ENCODE measurements at regions not wholly inside any gene's neighbourhood (a gene's known extent, or its start where the extent isn't known, plus 50 kb on each side); places are given as distances from the start of the nearest gene placed in this dataset.
A peak's percentile ranks its signal among the peaks of the same experiment; 100 is the strongest.

DNA sequence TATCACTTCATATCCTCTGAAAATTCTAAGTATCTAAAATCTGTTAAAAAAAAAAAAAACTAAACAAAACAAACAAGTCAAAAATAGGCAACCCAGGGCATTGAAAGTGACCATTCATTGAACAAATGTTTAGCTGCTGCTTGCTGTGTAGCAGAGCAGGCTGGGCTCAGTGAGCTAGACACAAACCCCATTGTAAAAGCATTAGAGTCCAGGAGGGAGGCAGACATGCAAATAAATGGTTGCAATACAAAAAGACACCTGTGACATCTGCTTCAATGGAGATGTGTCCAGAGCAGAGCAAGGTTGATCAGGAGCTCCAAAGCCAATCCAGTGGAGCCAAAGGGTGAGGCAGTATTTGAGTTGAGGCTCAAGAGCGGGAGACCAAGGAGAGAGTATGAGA lies 267.3 kb upstream of the GATB start:
- DNase-seq (ENCODE audit: low spot score), result no peak

DNA sequence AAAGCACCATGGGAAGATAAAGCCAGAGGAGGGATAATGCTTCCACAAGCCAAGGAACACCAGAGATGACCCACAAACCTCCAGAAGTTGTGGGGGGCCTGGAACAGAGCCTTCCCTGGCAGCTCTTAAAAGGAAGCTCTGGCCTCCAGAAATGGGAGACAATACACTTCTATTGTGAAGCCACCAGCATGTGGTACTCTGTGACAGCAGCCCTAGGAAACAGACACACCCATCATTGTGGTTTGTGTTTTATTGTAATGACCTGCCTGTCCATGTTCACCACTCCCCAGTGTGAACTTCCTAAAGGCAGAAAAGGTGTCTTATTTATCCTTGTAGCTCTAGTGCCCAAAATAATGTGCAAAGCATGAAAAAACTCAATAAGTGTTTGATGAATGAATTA lies 264.1 kb upstream of the GATB start:
- no peak for DNase-seq (ENCODE audit: low spot score)

DNA sequence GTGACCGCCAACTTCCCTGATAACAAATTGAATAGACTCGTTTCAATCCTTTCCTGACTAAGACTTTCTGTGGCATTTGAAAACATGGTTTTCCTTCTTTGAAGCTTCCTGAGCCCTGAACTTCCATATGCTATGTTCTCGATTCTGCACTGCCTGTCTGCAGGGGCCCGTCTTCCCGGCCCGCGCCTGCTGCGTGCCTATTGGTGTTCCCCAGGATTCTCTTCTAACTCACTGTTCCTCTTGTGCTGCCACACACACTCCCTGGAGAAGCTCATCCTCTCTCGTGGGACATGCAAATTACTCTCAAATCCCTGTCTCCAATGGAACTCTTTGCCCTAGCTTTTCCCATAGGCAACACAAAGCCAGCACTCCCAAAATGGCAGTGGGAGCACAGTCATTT lies 262.9 kb upstream of the GATB start:
- no peak for DNase-seq (ENCODE audit: low spot score)

DNA sequence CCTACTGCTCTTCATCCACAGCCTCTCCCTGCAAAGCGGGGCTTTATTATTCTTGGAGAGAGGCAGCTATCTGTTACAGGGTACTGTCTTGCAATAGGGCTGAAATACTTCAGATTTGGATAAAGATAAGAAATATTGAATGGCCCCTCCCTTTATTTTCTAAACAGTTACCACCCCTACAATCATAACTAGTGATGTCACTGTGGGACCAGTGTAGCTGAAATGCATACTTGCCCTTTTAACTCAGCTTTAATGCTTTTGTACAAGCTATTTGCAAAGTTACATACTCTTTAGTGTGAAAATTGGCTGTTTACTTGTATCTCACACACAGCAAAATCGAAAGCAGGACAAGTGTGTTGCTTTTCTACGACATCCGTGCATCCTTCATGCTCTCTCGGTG lies 261.7 kb upstream of the GATB start:
- no peak for DNase-seq (ENCODE audit: low spot score)

DNA sequence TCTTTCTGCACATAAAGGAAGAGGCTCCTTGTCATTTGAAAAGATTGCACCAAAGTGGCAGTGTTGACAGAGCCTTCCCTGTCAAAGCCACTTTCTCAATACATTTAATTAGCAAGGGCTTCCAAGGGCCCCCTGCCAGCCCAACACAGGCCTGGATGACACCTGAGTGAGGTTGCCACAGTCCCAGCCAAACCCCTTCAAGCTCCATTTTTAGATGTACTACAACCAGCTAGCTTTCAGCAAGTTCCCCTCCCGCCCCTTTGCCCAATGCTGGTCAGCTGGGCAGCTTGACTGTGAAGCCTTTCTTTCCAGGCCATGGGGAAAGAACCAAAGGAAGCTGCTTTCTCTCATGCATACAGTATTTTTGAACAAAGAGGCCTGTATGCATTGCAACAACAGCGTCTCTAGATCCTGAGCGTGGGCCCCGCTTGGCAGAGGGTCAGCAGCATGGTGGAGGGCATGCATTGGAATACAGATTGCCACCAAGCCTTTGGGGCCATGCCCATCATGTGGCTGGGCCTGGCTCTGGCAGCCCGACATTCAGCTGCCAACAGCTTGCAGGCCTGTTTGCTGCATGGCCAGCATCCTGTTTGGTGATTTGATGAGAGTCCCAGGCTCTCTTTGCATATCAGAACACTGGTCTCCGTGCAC lies 261.1 kb upstream of the GATB start:
- DNase-seq (ENCODE audit: low spot score), result no peak

DNA sequence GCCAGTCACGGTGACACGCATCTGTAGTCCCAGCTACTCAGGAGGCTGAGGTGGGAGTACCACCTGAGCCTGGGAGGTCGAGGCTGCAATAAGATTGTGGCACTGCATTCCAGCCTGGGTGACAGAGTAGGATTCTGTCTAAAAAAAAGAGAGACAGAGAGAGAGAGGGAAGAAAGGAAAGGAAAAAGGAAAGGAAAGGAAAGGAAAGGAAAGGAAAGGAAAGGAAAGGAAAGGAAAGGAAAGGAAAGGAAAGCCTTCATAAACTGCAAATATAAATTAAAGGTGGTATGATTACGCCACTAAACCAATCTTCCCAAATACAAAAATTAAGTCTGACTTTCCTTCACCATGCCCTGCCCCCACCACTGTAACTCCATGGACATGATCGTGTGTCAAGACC lies 259.3 kb upstream of the GATB start:
- DNase-seq (ENCODE audit: low spot score), result no peak

DNA sequence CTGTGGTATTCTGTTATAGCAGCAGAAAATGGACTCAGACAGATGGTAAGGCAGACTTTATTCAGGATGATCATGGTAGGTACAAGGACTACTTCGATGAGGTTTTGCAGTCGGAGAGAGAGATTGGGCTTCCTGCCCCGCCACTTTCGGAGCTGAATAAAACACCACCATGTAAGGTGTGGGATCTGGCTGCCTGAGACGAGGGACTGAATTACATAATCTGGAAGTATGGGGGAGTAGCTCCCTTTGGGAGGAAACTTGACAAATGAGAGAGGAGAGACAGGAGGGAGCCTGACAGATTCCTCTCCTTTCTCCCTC lies 255.5 kb upstream of the GATB start:
- DNase-seq (ENCODE audit: low spot score), result no peak

DNA sequence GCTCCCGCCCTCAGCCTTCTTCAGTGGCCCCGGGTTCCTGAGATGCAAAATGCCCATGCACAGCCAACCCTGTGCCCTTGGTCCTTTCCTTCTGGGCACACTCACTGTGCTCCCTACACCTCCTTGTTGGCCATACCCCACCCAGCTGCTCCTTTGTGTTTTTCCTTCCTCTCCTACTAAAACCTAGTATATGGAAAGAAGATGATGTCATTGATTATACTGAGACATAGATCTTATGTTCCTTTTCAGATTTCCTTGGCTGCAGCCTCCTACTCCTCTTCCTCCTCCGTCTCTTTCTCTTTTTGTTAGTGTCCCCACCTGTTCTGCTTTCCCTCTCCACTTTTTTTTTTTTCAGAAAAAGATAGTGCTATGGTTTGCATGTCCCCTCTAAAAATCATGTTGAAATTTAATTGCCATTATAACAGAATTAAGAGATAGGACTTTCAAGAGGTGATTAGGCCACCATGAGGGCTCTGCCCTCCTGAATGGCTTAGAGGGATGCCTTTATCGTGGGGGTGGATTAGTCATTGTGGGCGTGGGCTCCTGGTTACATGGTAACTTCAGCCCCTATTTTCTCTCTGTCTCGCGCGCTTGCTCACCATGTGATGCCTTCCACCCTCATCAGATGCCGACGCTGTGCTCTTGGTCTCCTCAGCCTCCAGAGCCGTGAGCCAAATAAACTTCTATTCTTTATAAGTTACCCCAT lies 254.9 kb upstream of the GATB start:
- DNase-seq (ENCODE audit: low spot score), result no peak

DNA sequence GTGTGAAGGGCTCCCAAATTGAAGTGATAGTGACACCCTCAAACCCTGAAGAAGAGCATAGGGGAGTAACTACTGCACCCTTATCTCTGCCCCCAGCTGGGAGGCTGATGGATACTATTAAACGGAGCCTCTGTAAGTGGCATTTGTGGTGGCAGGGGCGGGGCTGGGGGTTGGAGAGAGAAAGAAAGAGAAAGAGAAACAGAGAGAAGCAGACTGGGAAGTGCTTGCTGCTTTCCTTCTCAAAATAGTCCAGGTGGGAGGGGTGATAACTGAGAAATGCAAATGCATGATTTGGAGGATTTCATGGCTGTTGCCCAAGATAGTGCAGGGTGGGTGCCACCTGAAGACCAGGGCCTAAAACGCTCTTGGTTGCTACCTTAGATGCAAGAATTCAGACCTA lies 253.5 kb upstream of the GATB start:
- DNase-seq (ENCODE audit: low spot score), result no peak

DNA sequence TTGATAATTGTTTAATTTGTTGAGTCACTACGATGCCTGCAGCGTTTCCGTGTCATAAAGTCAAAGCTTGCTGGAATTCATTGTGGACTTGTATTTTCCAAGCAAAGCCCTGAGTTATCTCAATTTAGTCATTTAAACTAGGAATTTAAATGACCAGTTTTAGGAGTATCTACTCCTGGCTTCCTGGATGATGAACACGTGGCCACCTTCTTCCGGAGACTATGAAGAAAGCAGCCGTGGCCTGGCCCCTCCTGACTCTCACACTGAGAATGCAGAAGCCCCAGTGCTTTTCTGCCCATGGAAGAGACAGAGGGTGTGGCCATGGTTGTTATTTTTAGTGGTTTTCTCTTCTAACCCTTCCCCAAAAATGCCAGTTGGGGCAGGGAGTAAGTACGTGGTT lies 250.7 kb upstream of the GATB start:
- no peak for DNase-seq (ENCODE audit: low spot score)

DNA sequence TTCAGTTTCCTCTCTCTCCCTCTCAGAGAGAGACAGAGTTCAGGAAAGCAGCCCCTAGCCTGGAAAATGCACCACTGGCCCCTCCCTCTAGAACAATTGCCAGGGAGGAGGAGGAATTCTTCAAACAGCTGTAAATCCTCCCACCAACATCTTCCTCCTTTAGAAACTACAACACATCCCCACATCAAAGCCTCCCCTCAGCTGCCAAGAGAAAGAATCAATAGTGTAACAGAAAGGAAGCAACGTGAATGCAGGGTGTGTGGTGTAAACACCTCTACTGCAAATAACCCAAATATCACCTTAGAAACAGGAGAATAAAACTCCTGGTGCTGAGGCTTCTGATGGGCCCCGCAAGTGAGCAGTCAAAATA lies 249.9 kb upstream of the GATB start:
- DNase-seq (ENCODE audit: low spot score), result no peak

DNA sequence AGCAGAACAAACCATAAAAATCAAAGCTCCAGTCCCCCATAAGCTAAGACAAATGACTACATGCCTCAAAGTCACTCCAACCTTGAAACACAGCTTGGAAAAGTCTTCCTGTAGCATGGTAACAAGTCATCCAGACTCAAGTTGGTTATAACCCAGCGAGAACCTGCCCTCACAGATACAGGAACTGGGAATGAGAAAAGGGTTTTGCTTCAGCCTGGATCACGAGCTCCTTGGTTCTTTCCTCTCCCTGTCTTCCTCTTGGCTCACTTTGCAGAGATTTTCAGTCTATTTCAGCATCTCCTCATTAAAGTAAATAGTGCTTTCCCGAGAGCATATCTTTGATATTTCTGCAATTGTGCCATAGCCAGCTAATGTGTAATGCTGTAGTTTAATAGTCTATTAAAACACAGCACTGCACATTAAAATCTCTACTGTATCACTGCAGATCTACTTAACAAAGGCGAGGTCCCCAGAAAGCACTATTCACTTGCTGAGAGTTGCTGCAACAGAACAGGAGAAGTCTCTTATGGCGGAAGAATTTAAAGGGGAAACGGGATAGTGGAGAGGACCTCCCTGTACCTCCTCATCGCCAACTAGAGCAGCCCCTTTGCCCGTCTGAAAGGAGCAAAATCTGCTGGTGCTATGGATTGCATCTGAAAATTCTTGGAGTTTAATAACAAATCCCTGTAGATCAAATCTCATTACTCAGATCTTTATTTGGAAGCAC lies 249.3 kb upstream of the GATB start:
- DNase-seq (ENCODE audit: low spot score), result peak; percentile 61

DNA sequence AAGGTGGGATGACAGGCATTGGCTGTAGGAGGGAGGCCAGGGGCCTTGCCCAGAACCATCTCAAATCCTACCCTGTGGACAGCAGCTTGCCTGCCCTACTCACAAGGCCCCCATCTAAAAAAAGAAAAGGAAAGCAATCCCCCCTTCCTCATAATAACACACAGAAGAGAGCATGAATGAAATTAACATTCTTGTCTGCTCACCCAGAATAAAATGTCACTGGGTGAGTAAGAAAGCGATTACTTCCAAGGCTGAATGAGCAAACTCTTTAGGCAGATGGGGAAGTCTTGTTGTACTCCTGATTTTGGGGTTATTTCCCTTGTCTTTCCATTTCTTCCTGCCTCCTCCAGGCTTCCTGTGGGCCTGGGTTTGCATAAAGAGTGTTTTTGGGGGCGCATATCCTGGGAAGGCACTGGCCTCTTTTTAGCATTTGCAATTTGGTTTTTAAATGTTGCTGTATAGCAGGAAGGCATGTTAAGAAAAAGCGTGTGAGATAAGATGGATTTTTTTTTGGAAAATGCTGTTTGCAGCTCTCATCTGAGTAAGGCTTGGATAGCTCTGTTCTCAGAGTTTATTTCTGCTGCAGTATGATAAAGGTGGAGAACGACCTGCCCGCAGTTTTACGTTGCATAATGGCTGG lies 248.3 kb upstream of the GATB start:
- DNase-seq (ENCODE audit: low spot score), result peak; percentile 8

DNA sequence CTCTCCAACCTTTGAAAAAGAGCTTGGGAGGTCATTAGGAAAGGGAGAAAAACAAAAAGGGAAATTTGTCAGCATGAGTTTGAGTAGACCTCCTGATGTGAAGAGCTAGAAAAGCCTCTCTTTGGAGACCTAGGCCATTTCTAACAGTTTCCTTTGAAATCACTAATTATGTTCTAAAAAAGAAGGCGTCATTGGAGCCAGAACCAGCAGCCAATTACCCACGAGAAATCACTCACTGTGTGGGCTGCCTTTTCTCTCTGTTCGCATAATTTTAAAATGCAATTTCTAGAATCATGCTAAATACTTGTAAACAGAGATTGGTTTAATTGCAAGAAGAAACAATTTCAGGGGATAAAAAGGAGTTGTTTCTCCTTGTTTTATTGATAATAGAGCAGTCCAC lies 246.3 kb upstream of the GATB start:
- no peak for DNase-seq (ENCODE audit: low spot score)

DNA sequence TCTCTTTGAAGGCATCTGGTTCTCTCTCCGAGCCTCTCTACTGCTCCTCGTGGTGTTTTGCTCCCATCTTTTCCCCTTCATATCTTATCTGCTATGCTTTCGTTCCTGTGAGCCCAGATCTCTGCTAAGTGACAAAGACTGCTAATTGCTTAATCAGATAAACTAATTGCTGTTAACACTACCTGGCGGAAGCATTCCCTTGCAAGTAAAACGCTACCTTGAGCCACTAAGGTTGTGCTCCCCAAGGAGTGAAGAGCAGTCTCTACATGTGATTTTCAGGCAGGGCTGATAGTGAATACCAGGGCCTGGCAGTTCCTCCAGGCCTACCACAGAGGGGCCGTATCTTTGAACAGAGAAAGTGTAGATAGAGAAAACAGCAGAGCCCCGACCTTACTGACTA lies 244.0 kb upstream of the GATB start:
- no peak for DNase-seq (ENCODE audit: low spot score)

DNA sequence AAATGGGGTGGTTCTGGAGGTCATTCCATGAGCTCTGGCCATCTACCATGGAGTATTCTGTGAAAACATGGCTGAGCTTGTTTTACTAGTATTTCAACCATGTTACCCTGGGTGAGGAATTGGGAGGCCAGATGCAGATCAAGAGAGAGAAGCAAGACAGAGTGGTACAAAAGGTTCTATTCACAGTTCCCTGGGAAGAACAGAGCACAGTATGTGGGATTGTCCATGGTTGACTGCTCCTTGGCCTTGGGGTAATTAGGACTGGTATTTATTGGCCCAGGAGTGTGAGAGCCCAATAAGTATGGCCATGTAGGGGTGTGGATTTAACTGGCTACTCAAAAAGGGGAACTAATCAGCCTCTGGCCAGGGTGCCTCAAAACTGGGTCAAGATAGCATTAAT lies 239.7 kb upstream of the GATB start:
- DNase-seq (ENCODE audit: low spot score), result no peak

DNA sequence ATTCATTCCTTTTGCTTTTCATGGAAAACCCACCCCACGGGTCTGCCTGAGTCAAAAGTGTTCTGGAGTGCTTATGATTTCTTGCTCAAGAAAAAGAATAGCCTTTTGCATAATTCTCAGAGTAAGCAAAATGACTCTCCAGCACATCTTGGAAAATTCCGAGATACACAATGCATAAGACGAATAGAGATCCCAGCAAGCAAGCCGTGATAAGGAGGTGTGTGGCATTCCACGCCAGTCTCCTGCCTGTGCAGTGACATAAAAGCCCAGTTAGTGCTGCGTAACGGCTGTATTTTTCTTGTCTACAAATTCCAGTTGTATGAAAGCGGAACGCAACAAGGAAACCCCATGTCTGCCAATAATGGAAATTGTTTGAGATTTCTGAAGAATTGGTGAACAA lies 237.9 kb upstream of the GATB start:
- DNase-seq (ENCODE audit: low spot score), result no peak

DNA sequence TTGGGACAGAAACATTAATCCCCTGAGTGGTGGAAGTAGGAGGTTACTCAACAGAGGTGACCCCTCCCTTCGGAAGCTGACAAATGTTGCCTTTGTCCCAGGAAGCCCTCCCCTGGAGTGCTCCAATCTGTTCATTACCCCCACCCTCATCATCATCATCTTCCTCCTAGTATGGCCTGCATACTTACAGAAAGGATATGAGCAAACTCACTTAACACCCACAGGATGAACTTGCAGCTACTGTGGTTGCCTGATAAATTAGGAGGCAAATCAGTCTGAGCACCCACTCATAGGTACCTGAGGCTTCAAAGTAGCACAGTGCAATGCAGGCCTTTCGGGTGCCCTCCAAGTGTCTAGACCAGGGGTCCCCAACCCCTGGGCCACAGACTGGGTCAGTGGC lies 236.7 kb upstream of the GATB start:
- no peak for DNase-seq (ENCODE audit: low spot score)

DNA sequence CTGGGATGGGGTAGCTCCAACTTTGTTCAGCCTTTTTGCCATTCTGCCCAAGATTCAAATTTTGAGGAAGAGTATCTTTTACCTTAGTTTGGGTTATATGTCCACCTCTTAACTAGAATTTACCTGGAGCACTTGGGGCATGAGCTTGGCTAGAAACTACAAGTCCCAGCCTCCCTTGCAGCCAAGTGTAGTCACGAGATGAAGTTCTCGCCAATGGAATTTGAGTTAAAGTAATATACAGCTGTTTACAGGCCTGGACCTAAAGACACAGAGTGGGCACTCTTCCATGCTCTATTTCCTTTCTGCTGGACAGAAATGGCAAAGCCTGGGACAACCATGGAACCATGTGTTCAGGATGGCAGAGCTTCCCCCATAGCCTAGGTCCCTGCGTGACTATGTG lies 233.6 kb upstream of the GATB start:
- no peak for DNase-seq (ENCODE audit: low spot score)

DNA sequence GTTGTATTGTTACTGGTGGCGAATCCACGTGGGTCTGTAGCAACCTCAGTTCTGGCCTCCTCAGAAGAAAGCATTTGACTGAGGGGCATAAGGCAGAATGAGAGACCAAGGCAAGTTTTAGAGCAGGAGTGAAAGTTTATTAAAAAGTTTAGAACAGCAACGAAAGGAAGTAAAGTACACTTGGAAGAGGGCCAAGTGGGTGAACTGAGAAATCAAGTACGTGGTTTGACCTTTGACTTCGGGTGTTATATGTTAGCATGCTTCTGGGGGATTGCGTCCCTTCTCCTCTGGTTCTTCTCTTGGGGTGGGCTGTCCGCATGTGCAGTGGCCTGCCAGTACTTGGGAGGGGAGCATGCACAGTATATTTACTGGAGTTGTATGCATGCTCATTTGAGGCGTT lies 232.7 kb upstream of the GATB start:
- no peak for DNase-seq (ENCODE audit: low spot score)

DNA sequence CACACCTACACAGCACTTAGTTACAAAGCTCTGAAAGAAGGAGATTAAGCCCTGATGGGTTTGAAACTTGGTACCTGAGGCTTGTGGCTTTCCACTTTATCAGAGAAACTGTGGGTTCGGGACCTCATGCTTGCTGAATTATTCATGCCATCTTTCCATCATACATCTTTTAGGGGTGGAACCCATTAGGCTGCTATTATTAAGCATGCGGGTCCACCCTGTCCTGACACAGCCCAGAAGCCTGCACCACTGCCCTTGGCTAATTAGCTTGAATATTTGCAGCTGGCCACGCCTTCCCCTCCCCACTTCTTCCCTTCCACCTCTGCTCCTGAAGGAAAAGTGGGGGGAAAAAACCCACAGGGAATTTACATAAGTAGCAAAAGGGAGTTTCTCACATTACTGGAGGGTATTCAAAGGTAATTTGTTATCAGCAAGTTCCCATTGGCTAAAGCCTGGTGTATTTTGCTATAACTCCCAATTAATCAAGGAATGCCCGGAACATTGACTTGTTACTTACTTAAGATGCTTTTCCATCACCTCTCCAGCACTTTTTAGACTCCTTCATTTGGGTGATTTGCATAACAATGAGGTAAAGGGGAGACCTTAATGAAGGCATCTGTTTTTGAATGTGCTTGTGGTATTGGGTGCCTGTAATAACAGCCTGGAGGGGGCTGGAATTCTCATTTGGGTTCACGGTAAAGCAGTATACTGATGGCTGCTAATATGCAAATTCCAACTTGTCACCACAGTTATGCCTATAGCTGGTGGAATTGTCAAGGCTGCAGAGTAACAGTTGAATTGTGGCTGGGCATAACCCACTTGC lies 231.7 kb upstream of the GATB start:
- DNase-seq (ENCODE audit: low spot score), result no peak

DNA sequence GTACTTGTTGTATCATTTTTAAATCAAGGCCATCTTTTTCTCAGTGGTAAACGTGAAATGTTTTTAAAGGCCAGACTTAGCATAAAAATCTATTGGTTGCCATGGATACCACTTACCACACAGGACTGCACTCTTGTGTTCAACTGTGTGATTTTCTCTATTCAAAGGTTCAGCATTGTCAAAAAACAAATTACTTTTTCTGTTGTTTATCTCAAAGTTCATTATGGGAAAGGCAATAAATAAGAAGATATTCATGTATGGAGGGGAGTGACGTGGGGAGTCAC lies 231.0 kb upstream of the GATB start:
- no peak for DNase-seq (ENCODE audit: low spot score)
